HG02938 (cell line): ENCODE measurements at regions not wholly inside any gene's neighbourhood (a gene's known extent, or its start where the extent isn't known, plus 50 kb on each side); places are given as distances from the start of the nearest gene placed in this dataset.
A peak's percentile ranks its signal among the peaks of the same experiment; 100 is the strongest.

Experiments used
- ATAC-seq: cut with Tn5 transposase; IDR thresholded peaks from one replicate; pipeline ENCODE4 v1.9.1; 2021; ENCODE audit warnings: mild to moderate bottlenecking, moderate library complexity; ENCODE audit not compliant: unreplicated experiment

DNA sequence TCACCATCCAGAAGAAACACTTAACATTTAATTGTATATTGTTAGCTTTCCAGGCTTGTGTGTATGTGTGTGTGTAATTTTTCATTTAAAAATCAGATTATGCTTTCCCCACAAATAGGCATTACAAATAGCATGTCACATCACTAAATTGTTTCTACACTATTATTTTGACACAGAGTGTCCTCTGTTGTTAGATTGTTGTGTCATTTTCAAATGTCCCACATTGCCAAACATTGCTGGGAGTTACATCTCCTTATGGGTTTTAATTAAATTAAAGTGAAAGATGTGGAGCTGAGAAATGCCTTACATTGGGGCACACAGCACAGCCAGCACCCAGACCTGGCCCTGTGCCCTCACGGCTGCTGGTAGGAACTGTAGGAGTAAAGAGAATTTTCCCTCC lies 295.6 kb downstream of the ZEB1 start:
- no peak for ATAC-seq

- ATAC-seq: no peak
These were observed 293.1 kb downstream of the ZEB1 start for GRCh38 chr10:31612082-31612481.

GRCh38 chr10:31611161-31611560 lies 292.1 kb downstream of the ZEB1 start:
- ATAC-seq: no peak

DNA sequence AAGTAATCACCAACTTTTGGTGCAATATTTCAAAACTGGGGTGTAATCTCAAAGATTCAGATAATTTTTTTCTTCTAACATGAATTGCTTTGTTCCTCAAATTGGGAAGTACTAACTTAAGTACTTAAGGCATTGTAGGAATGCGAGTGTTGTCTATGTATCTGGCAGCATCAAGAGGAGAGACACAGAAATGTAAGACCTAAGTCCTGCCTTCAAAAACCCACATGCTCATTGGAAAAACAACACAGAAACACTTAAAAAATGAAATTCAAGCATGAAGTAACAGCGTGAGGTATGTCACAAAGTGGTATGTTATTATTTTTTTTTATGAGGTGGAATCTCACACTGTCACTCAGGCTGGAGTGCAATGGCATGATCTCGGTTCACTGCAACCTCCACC lies 288.5 kb downstream of the ZEB1 start:
- ATAC-seq: no peak

GRCh38 chr10:31606841-31607240 lies 287.8 kb downstream of the ZEB1 start:
- no peak for ATAC-seq

GRCh38 chr10:31605861-31606525 lies 287.0 kb downstream of the ZEB1 start:
- no peak for ATAC-seq

- no peak for ATAC-seq
These were observed 286.4 kb downstream of the ZEB1 start for GRCh38 chr10:31605426-31605825.

- ATAC-seq: no peak
These were observed 285.7 kb downstream of the ZEB1 start for GRCh38 chr10:31604646-31605170.

DNA sequence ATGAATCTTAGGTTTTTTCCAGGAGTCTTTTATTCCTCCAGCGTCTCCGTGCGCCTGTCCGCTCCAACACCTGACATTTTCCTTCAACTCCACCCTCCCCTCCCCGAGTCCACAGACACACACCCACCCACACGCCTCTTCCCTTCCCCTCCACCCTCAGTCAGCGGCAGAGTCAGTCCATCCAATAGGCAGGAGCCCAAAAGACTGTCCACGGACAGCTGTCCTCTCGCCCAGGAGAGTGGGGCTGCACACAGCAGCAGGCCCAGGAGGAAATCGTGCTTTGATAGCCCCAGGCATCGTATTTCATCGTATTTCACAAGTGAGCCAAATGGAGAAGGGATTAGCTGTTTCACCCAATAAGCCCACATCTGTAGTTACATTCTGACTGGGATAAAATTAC lies 285.1 kb downstream of the ZEB1 start:
- ATAC-seq: no peak

GRCh38 chr10:31603235-31604087 lies 284.4 kb downstream of the ZEB1 start:
- ATAC-seq: peak; percentile 89

DNA sequence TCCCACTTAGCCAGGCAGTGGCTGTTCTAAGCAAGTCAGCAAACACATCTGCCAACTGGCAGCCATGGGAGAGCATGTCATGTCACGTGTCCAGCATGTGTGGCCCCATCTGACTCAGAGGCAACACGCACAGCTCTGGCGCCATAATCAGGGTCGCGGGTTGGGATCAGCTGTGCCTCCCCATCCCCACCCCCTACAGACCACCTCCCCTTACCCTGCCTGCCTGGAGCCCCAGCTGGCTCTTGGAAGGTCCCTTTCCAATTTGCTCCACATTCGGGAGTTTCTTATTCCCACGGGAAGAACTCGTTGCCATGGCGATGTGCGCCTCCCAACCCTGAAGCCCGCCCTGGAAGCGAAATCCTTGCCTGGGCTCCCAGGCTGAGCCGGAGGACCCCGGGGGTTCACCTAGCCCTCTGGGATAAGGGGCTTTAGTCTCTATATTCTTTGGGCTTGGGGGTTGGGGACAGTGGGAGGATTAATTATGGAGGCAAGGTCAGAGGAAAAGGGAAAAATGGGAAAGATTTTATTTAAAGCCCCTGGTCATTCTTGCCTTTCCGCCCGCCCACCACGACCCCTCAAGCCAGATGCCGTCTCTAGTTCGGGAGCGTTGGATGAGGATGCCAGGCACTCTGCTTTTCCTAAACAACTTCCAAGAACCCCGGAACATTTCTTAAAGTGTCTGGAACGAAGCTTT lies 283.7 kb downstream of the ZEB1 start:
- no peak for ATAC-seq

DNA sequence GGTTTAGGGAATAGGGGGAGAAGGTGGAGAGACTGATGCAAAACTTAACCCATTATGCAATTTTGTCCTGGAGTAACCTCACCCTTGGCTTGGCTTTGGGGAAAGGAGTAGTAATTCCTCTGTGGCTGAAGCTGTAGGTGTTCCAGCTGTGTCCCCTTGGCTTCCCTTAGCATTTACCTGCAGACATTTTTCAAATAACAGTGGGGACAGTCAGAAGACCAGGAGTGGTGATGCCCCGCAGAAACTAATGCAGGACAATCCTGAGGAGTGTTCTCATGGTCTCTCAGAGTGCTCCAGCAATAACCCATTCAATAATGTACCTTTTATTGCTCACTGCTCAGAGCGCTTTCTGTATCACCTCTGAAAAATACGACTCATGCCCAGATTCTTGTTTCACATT lies 282.1 kb downstream of the ZEB1 start:
- no peak for ATAC-seq

- ATAC-seq: no peak
These were observed 280.8 kb downstream of the ZEB1 start for GRCh38 chr10:31599626-31600504.

GRCh38 chr10:31596765-31597164 lies 277.7 kb downstream of the ZEB1 start:
- ATAC-seq: no peak

- ATAC-seq: no peak
These were observed 277.0 kb downstream of the ZEB1 start for GRCh38 chr10:31595992-31596391.

DNA sequence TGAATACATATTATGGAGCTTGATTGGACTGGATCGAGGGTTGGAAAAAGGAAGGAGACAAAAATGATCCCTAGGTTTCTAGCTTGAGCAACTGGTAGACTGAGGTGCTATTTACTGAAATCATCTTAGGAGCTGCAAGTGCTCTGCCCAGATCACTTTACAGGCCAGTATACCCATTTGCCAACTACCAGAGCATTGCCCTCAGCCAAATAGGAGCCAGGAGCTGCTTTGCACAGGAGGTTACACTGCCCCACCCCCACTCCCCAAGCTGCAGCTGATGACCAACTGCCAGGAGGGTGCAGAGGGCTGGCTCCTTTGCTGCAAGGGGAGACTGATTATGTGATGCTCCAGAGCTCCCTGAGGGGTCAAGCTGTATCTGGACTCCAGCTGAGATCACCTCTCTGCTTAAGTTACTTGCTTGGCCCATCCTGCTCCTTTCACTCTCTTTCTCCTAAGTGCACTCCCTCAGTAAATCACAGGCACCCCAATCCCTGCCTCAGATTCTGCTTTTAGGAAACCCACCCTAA lies 275.4 kb downstream of the ZEB1 start:
- ATAC-seq: no peak

GRCh38 chr10:31593124-31593523 lies 274.1 kb downstream of the ZEB1 start:
- no peak for ATAC-seq

GRCh38 chr10:31591569-31591968 lies 272.6 kb downstream of the ZEB1 start:
- no peak for ATAC-seq

DNA sequence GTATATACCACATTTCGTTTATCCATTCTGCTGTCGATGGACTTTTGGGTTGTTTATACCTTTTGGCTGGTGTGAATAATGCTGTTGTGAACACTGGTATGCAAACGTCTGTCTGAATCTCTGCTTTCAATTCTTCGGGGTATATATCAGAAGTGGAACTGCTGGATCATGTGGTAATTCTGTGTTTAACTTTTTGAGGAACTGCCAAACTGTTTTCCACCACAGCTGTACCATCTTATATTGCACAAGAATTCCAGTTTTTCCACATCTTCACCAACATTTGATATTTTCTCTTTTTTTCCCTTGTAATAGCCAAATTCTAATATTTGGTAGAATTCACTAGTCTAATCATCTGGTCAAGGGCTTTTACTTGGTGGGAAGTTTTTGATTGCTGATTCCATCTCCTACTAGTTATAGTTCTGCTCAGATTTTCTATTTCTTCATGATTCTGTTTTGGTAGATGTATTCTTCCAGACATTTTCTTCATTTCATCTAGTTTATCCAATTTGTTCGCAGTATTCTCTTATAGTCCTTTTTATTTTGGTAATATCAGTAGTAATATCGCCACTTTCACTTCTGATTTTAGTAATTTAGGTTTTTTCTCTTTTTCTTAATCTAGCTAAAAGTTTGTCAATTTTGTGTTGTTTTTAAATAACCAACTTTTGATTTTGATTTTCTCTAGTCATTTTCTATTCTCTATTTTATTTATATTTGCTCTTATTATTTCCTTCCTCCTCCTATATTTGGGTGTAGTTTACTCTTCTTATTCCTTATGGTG lies 271.2 kb downstream of the ZEB1 start:
- ATAC-seq: no peak

- no peak for ATAC-seq
These were observed 268.7 kb downstream of the ZEB1 start for GRCh38 chr10:31587691-31588090.
